CD14-positive monocyte (primary cell): ENCODE measurements at regions not wholly inside any gene's neighbourhood (a gene's known extent, or its start where the extent isn't known, plus 50 kb on each side); places are given as distances from the start of the nearest gene placed in this dataset.

Experiments used
- DNase-seq, 3 donors: peaks; one replicate each; pipeline ENCODE4 v3.0.0-alpha.2; 2011 to 2022
- H2AFZ ChIP-seq: 2 replicates; pipeline ENCODE4 v1.6.0; 2012; ENCODE audit warnings: mild to moderate bottlenecking, low read depth, low read length, inconsistent platforms; ENCODE audit not compliant: insufficient read depth, poor library complexity, severe bottlenecking
- H3K27ac ChIP-seq, 2 donors: 1 replicate in 1 of 2; 2 replicates in 1 of 2; pipeline ENCODE4 v1.5.1; 2012 to 2013; ENCODE audit warnings: low read length in 2 of 2, control low read depth in 1 of 2, inconsistent platforms in 1 of 2, low read depth in 1 of 2, mild to moderate bottlenecking in 1 of 2
- H3K27me3 ChIP-seq, 2 donors: one replicate each; pipeline versions ENCODE4 v1.6.0 to v1.6.1; 2011 to 2013; ENCODE audit warnings: low read length in 2 of 2; ENCODE audit not compliant: control insufficient read depth in 2 of 2, insufficient read depth in 2 of 2
- H3K36me3 ChIP-seq, 2 donors: replicated peaks in 1 of 2; 1 replicate in 1 of 2; 2 replicates in 1 of 2; pipeline versions ENCODE4 v1.5.1 to v1.6.1; 2012 to 2013; ENCODE audit warnings: low read length in 2 of 2, control low read depth in 1 of 2, inconsistent platforms in 1 of 2, mild to moderate bottlenecking in 1 of 2; ENCODE audit not compliant: insufficient read depth in 2 of 2, control insufficient read depth in 1 of 2
- H3K4me1 ChIP-seq, 2 donors: 1 replicate in 1 of 2; 2 replicates in 1 of 2; pipeline versions ENCODE4 v1.5.1 to v1.6.1; 2012 to 2013; ENCODE audit warnings: low read length in 2 of 2, control low read depth in 1 of 2, inconsistent platforms in 1 of 2, mild to moderate bottlenecking in 1 of 2, moderate library complexity in 1 of 2; ENCODE audit not compliant: insufficient read depth in 2 of 2, control insufficient read depth in 1 of 2
- H3K4me2 ChIP-seq: replicated peaks from 2 replicates; pipeline ENCODE3; 2012; ENCODE audit warnings: low read length, moderate library complexity, mild to moderate bottlenecking; ENCODE audit not compliant: poor library complexity, severe bottlenecking; ENCODE audit errors: extremely low read depth
- H3K4me3 ChIP-seq, 3 experiments: fragments of 200-600 bp in 1 of 3; sonication (generic) in 1 of 3; replicated peaks in 1 of 3; 1 replicate in 2 of 3; 2 replicates in 1 of 3; pipeline ENCODE4 v1.5.1; 2011 to 2013; ENCODE audit warnings: low read length in 3 of 3, mild to moderate bottlenecking in 3 of 3, control low read depth in 2 of 3, low read depth in 2 of 3, inconsistent platforms in 1 of 3, moderate library complexity in 1 of 3
- H3K79me2 ChIP-seq: 2 replicates; pipeline ENCODE4 v1.6.0; 2012; ENCODE audit warnings: mild to moderate bottlenecking, control low read depth, inconsistent platforms, low read length, moderate library complexity; ENCODE audit not compliant: insufficient read depth
- H3K9ac ChIP-seq: 2 replicates; pipeline ENCODE4 v1.6.0; 2017; ENCODE audit warnings: low read length, mild to moderate bottlenecking; ENCODE audit not compliant: insufficient read depth, poor library complexity, severe bottlenecking
- H3K9me3 ChIP-seq, 2 donors: replicated peaks in 1 of 2; 1 replicate in 1 of 2; 2 replicates in 1 of 2; pipeline versions ENCODE4 v1.5.1 to v1.6.1; 2012 to 2013; ENCODE audit warnings: low read length in 2 of 2, control low read depth in 1 of 2; ENCODE audit not compliant: control insufficient read depth in 1 of 2, insufficient read depth in 1 of 2
- H4K20me1 ChIP-seq: 2 replicates; pipeline ENCODE4 v1.6.0; 2012; ENCODE audit warnings: mild to moderate bottlenecking, low read length, control low read depth, moderate library complexity; ENCODE audit not compliant: insufficient read depth
- H3K27ac Mint-ChIP-seq, 7 donors: one replicate each; pipeline ENCODE4 v1.8.0; 2020; ENCODE audit warnings: mild to moderate bottlenecking in 7 of 7, mixed read lengths in 7 of 7, moderate library complexity in 6 of 7, inconsistent platforms in 2 of 7
- H3K27me3 Mint-ChIP-seq, 3 donors: one replicate each; pipeline ENCODE4 v1.8.0; 2021 to 2022; ENCODE audit warnings: low read depth in 3 of 3, mild to moderate bottlenecking in 3 of 3, mixed read lengths in 3 of 3, moderate library complexity in 3 of 3, inconsistent platforms in 1 of 3
- H3K36me3 Mint-ChIP-seq, 2 donors: one replicate each; pipeline ENCODE4 v1.8.0; 2020; ENCODE audit warnings: mixed read lengths in 2 of 2, inconsistent platforms in 1 of 2, mild to moderate bottlenecking in 1 of 2
- H3K4me1 Mint-ChIP-seq: one replicate; pipeline ENCODE4 v1.8.0; 2020; ENCODE audit warnings: mild to moderate bottlenecking, mixed read lengths
- H3K4me3 Mint-ChIP-seq, 2 donors: one replicate each; pipeline ENCODE4 v1.8.0; 2020; ENCODE audit warnings: mild to moderate bottlenecking in 2 of 2, mixed read lengths in 2 of 2, moderate library complexity in 1 of 2
- H3K9me3 Mint-ChIP-seq, 7 donors: one replicate each; pipeline ENCODE4 v1.8.0; 2020 to 2022; ENCODE audit warnings: mixed read lengths in 7 of 7, mild to moderate bottlenecking in 6 of 7, moderate library complexity in 6 of 7, inconsistent platforms in 2 of 7
- CTCF ChIP-seq: fragments of 200-600 bp; IDR thresholded peaks from one replicate; pipeline ENCODE4 v1.8.0; 2022; ENCODE audit warnings: antibody characterized with exemption, mild to moderate bottlenecking
- WGBS: methylation state at CpG from one replicate; pipeline ENCODE4 v1.1.5; 2013; ENCODE audit warnings: missing lambda C conversion rate; ENCODE audit not compliant: insufficient coverage; 5-methylcytosine and 5-hydroxymethylcytosine counted together
- intact Hi-C, 2 donors: fragments of 100-400 bp; cut with micrococcal nuclease; formaldehyde crosslinking; loops; one replicate each; pipeline versions ENCODE4 v1.15.0 to v1.15.1; 2023

GRCh38 chrX:139196890-139197289 lies 333.6 kb upstream of the F9 start:
- Mint-ChIP-seq H3K36me3 (no peaks in the 10 kb centered on the region), H3K27me3 (peaks cover 36 to 51% (median 40%) of the 10 kb centered on the region in 3 donors), H3K4me3 (no peak overlapping the region), H3K27ac (no peak overlapping the region), H3K4me1 (peaks cover 7% of the 10 kb centered on the region), H3K9me3 (peaks cover 0 to 5% (median 2%) of the 10 kb centered on the region in 7 donors)
- Histone ChIP-seq H2AFZ (no peak overlapping the region), H3K4me3 (no peak overlapping the region), H3K79me2 (no peaks in the 10 kb centered on the region), H3K4me2 (no peak overlapping the region), H3K27ac (no peak overlapping the region), H4K20me1 (no peaks in the 10 kb centered on the region), H3K36me3 (no peaks in the 10 kb centered on the region), H3K4me1 (peaks cover 5 to 8% of the 10 kb centered on the region in 2 donors), H3K9me3 (no peaks in the 10 kb centered on the region), H3K27me3 (peaks cover 41 to 45% of the 10 kb centered on the region in 2 donors), H3K9ac (no peak overlapping the region)
- intact Hi-C loops = no loop called here
- TF ChIP-seq CTCF = no peak
- no CpG with 5 or more reads among the region's 3 CpGs for WGBS
- peak in 1 of 3 donors; percentile 15 for DNase-seq

- Mint-ChIP-seq H3K36me3 (no peaks in the 10 kb centered on the region), H3K9me3 (peaks cover 0 to 5% (median 2%) of the 10 kb centered on the region in 7 donors), H3K4me3 (peak overlapping the region; percentile 68 to 84), H3K27me3 (peaks cover 28 to 40% (median 30%) of the 10 kb centered on the region in 3 donors), H3K4me1 (peaks cover 7% of the 10 kb centered on the region), H3K27ac (peak overlapping the region in 5 of 7 donors; percentile 40 to 81 (median 53))
- Histone ChIP-seq H3K4me1 (peaks cover 5 to 8% of the 10 kb centered on the region in 2 donors), H3K4me2 (peak overlapping the region; percentile 70), H3K9me3 (no peaks in the 10 kb centered on the region), H3K79me2 (no peaks in the 10 kb centered on the region), H3K27ac (no peak overlapping the region), H4K20me1 (no peaks in the 10 kb centered on the region), H3K36me3 (no peaks in the 10 kb centered on the region), H3K27me3 (peaks cover 33 to 44% of the 10 kb centered on the region in 2 donors), H2AFZ (peak overlapping the region; percentile 67), H3K9ac (peak overlapping the region; percentile 22), H3K4me3 (peak overlapping the region; percentile 21 to 61 (median 21))
- TF ChIP-seq CTCF = no peak
- WGBS = 0% methylated on average over 36 of the region's 50 CpGs
- DNase-seq = peak in 2 of 3 donors; percentile 56 to 59
- intact Hi-C loops = no loop called here
These were observed 335.8 kb upstream of the F9 start for GRCh38 chrX:139194571-139195280.
